ENCODE measurements at regions not wholly inside any gene's neighbourhood (a gene's known extent, or its start where the extent isn't known, plus 50 kb on each side); places are given as distances from the start of the nearest gene placed in this dataset.

DNA sequence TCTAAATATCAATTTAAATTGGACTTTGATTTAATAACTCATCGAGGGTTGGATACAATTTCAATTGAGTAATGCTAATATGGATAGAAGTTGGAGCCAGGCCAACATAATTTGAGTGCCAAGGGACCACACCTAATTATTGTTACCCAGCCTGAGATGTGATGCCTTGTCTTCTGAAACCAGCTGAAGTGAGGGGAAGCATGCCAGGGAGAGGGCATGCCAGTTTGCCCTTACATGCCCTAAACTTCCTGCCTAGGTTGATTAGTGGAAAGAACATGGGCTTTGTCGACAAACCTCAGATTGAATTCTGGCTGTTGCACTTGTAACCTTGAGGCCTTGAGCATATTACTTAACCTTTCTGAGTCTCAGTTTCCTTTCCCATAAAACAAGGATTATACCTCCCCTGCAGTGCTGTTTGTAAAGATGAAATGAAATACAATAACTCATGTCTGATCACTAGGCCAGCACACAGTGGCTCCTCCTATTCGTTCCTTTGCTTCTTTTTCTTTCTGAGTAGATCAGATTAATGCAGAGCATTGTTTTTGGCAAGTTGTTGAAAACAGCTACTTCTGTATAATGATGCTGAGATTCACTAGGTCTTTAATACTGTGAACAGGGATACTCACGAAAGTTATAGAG, 412.8 kb downstream of the TLE4 start:
- no peaks in the 10 kb centered on the region for H3K36me3 ChIP-seq (ENCODE audit: control insufficient read depth, low read length)
- TF ChIP-seq EZH2phosphoT487 (IDR thresholded peaks at IDR 0.05; ENCODE audit: borderline replicate concordance, low read length), result no peak
- TF ChIP-seq, protein P1, sequence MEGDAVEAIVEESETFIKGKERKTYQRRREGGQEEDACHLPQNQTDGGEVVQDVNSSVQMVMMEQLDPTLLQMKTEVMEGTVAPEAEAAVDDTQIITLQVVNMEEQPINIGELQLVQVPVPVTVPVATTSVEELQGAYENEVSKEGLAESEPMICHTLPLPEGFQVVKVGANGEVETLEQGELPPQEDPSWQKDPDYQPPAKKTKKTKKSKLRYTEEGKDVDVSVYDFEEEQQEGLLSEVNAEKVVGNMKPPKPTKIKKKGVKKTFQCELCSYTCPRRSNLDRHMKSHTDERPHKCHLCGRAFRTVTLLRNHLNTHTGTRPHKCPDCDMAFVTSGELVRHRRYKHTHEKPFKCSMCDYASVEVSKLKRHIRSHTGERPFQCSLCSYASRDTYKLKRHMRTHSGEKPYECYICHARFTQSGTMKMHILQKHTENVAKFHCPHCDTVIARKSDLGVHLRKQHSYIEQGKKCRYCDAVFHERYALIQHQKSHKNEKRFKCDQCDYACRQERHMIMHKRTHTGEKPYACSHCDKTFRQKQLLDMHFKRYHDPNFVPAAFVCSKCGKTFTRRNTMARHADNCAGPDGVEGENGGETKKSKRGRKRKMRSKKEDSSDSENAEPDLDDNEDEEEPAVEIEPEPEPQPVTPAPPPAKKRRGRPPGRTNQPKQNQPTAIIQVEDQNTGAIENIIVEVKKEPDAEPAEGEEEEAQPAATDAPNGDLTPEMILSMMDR (IDR thresholded peaks at IDR 0.05; ENCODE audit: low read depth, low read length, poor library complexity, severe bottlenecking), result no peak
- H3K79me2 ChIP-seq (ENCODE audit: control insufficient read depth, low read length), result no peaks in the 10 kb centered on the region
- no peaks in the 10 kb centered on the region for H3K9me3 ChIP-seq (ENCODE audit: control insufficient read depth, insufficient read depth, low read length)
- no peaks in the 10 kb centered on the region for H4K20me1 ChIP-seq (ENCODE audit: control insufficient read depth, insufficient read depth, low read depth, low read length)
- H3K9me2 ChIP-seq (replicated peaks; ENCODE audit: control insufficient read depth, low read length), result no peaks in the 10 kb centered on the region
- H3F3A ChIP-seq (ENCODE audit: control insufficient read depth, insufficient read depth), result no peaks in the 10 kb centered on the region
- H3K27ac ChIP-seq (ENCODE audit: low read depth, low read length), result no peak overlapping the region
- no peak overlapping the region for H3K4me2 ChIP-seq (ENCODE audit: low read length)
- H3K4me1 ChIP-seq (ENCODE audit: control insufficient read depth, low read length), result no peaks in the 10 kb centered on the region
- no peaks in the 10 kb centered on the region for H3K27me3 ChIP-seq (ENCODE audit: control insufficient read depth, low read length)
- no peak overlapping the region for H3K4me3 ChIP-seq (ENCODE audit: low read length)

DNA sequence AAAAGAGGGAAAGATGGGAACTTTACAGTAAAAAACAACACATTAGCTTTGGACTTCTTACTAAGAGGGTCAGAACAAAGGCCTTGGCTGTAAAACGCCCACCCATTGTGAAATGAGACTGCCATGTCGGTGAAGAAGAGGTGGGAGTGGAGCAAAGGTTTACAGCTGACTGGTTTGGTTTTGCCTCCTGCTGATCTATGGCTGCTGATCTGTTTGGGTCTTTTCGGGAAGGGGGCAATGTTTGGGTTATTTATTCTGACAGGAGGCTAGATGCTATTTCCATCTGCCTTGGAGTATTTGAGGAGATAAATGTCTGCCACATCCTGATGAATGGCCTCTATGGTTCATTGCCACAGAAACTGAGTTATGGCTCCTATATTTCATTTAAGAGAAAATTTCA, 408.7 kb downstream of the TLE4 start:
- H3F3A ChIP-seq (ENCODE audit: control insufficient read depth, insufficient read depth), result no peaks in the 10 kb centered on the region
- H3K79me2 ChIP-seq (ENCODE audit: control insufficient read depth, low read length), result no peaks in the 10 kb centered on the region
- no peaks in the 10 kb centered on the region for H3K36me3 ChIP-seq (ENCODE audit: control insufficient read depth, low read length)
- H3K9me3 ChIP-seq (ENCODE audit: control insufficient read depth, insufficient read depth, low read length), result no peaks in the 10 kb centered on the region
- no peaks in the 10 kb centered on the region for H4K20me1 ChIP-seq (ENCODE audit: control insufficient read depth, insufficient read depth, low read depth, low read length)
- H3K27me3 ChIP-seq (ENCODE audit: control insufficient read depth, low read length), result no peaks in the 10 kb centered on the region
- no peaks in the 10 kb centered on the region for H3K4me1 ChIP-seq (ENCODE audit: control insufficient read depth, low read length)
- H3K4me2 ChIP-seq (ENCODE audit: low read length), result no peak overlapping the region
- H3K9me2 ChIP-seq (replicated peaks; ENCODE audit: control insufficient read depth, low read length), result no peaks in the 10 kb centered on the region
- H3K27ac ChIP-seq (ENCODE audit: low read depth, low read length), result no peak overlapping the region
- no peak overlapping the region for H3K4me3 ChIP-seq (ENCODE audit: low read length)
- no peak for TF ChIP-seq EZH2phosphoT487 (IDR thresholded peaks at IDR 0.05; ENCODE audit: borderline replicate concordance, low read length)
- TF ChIP-seq, protein P1 (IDR thresholded peaks at IDR 0.05; ENCODE audit: low read depth, low read length, poor library complexity, severe bottlenecking), result no peak

DNA sequence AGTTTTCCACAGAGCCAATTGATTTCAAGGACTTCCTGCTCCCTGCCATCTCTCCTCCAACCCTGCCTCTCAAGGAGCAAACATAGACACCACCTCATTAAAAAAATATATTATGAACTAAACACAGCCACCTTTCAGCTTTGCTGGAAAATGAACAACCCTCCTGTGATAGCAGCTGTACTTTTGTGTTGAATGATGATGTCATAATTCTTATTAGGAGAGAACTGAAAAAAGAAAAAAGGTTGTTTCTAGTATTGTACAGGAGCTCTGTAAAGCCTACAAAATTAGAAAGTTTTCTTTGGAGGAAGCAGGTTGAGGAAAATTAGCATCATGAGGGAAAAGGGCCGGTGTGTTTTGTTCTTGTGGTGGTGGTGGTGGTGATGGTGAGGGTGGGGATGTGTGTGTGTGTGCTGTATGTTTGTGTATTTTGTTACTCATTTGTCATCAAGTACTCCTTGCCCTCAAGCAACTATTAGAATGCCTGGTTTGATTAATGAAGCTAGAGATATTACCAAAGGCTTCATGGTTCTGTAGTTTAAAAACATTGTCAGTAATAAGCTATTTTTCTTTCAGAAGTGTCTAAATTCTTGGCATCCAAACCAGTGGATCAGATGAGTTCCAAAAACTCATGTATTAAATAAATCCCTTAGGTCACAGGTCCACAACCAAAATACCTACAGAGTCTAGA, 405.9 kb downstream of the TLE4 start:
- Histone ChIP-seq H3K27ac (ENCODE audit: low read depth, low read length) (no peak overlapping the region), H3K79me2 (ENCODE audit: control insufficient read depth, low read length) (no peaks in the 10 kb centered on the region), H3K27me3 (ENCODE audit: control insufficient read depth, low read length) (no peaks in the 10 kb centered on the region), H3K4me3 (ENCODE audit: low read length) (no peak overlapping the region), H3K4me2 (ENCODE audit: low read length) (no peak overlapping the region), H3K4me1 (ENCODE audit: control insufficient read depth, low read length) (no peaks in the 10 kb centered on the region), H3K9me2 (replicated peaks; ENCODE audit: control insufficient read depth, low read length) (no peaks in the 10 kb centered on the region), H4K20me1 (ENCODE audit: control insufficient read depth, insufficient read depth, low read depth, low read length) (no peaks in the 10 kb centered on the region), H3K36me3 (ENCODE audit: control insufficient read depth, low read length) (no peaks in the 10 kb centered on the region), H3K9me3 (ENCODE audit: control insufficient read depth, insufficient read depth, low read length) (no peaks in the 10 kb centered on the region), H3F3A (ENCODE audit: control insufficient read depth, insufficient read depth) (no peaks in the 10 kb centered on the region)
- TF ChIP-seq, protein P1 (IDR thresholded peaks at IDR 0.05; ENCODE audit: low read depth, low read length, poor library complexity, severe bottlenecking), result no peak
- TF ChIP-seq EZH2phosphoT487 (IDR thresholded peaks at IDR 0.05; ENCODE audit: borderline replicate concordance, low read length), result no peak
